Esophagus squamous epithelium (tissue), 4 donors: ENCODE measurements at regions not wholly inside any gene's neighbourhood (a gene's known extent, or its start where the extent isn't known, plus 50 kb on each side); places are given as distances from the start of the nearest gene placed in this dataset.

Experiments
- POLR2A ChIP-seq, 4 donors: fragments of 450-650 bp; IDR thresholded peaks; one replicate each; pipeline ENCODE4 v1.6.1; 2017; ENCODE audit warnings: antibody characterized with exemption in 4 of 4, mild to moderate bottlenecking in 4 of 4, moderate library complexity in 3 of 4
- TF ChIP-seq, protein P1 (sequence below), 6 experiments: fragments of 450-650 bp in 4 of 6; fragments of 200-600 bp in 2 of 6; sonication (generic) in 2 of 6; IDR thresholded peaks; one replicate each; pipeline ENCODE4 v1.5.1; 2016 to 2019; ENCODE audit warnings: antibody characterized with exemption in 6 of 6, mild to moderate bottlenecking in 4 of 6, moderate library complexity in 4 of 6

DNA sequence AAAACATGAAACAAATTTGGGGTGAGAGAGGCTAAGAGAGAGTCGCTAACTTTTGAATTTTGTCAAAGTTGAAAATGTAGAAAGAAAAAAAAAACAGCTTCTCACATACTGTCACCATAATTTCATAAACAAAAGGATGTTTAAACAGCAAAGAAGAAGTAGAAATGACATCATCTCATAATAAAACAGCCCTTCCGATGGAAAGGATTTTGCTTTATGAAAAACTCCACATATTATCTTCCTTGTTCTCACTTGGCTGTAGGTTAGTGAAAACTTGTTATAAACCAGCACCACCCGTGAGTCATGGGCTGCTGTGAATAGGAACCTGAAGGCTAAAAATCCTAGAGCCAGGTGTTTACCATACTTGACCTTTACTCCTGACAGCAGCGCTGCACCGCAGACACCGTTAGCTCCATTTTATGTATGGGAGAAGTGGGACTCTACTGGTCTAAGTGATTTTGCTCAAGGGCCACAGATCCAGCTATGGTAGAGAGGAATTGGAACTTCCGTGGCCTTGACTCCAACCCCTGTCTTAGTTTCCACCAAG lies 63.0 kb upstream of the VRK1 start:
- TF ChIP-seq, protein P1, sequence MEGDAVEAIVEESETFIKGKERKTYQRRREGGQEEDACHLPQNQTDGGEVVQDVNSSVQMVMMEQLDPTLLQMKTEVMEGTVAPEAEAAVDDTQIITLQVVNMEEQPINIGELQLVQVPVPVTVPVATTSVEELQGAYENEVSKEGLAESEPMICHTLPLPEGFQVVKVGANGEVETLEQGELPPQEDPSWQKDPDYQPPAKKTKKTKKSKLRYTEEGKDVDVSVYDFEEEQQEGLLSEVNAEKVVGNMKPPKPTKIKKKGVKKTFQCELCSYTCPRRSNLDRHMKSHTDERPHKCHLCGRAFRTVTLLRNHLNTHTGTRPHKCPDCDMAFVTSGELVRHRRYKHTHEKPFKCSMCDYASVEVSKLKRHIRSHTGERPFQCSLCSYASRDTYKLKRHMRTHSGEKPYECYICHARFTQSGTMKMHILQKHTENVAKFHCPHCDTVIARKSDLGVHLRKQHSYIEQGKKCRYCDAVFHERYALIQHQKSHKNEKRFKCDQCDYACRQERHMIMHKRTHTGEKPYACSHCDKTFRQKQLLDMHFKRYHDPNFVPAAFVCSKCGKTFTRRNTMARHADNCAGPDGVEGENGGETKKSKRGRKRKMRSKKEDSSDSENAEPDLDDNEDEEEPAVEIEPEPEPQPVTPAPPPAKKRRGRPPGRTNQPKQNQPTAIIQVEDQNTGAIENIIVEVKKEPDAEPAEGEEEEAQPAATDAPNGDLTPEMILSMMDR (IDR thresholded peaks at IDR 0.05): no peak
- TF ChIP-seq POLR2A (IDR thresholded peaks at IDR 0.05): no peak
